ENCODE measurements at regions not wholly inside any gene's neighbourhood (a gene's known extent, or its start where the extent isn't known, plus 50 kb on each side); places are given as distances from the start of the nearest gene placed in this dataset.

DNA sequence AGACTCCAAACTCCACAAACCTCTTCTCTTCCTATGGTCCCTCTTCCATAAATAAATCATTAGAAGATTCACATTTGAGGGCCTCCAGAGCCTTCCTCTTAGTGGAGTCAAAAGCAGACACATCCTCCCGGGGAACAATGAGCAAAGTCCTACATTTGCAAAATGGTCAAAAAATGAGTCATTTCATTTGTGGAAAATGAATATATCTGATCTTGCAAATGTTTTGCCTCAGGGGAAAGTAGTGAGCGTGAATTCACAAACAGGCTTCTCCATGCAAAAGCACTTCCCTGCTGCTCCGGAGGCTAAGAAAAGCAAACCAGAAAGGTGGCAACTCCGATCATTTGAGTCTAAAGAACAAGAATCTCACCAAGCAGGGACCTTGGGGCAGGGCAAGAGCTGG is 86.7 kb upstream of the IQSEC1 start:
- no peaks in the 10 kb centered on the region for H3K4me1 ChIP-seq
- DNase-seq = no peak
- H3K9me3 ChIP-seq = peaks cover 0 to 15% (median 10%) of the 10 kb centered on the region in 3 donors
- H3K27me3 ChIP-seq = peaks cover 0 to 14% of the 10 kb centered on the region in 2 donors
- H3K36me3 ChIP-seq = no peaks in the 10 kb centered on the region
- H3K27ac ChIP-seq = no peak overlapping the region
- H3K4me3 ChIP-seq = no peak overlapping the region
- intact Hi-C loops (cut with DNase I; ENCODE audit: low total_unique reads) = no loop called here
- TF ChIP-seq, protein P1, sequence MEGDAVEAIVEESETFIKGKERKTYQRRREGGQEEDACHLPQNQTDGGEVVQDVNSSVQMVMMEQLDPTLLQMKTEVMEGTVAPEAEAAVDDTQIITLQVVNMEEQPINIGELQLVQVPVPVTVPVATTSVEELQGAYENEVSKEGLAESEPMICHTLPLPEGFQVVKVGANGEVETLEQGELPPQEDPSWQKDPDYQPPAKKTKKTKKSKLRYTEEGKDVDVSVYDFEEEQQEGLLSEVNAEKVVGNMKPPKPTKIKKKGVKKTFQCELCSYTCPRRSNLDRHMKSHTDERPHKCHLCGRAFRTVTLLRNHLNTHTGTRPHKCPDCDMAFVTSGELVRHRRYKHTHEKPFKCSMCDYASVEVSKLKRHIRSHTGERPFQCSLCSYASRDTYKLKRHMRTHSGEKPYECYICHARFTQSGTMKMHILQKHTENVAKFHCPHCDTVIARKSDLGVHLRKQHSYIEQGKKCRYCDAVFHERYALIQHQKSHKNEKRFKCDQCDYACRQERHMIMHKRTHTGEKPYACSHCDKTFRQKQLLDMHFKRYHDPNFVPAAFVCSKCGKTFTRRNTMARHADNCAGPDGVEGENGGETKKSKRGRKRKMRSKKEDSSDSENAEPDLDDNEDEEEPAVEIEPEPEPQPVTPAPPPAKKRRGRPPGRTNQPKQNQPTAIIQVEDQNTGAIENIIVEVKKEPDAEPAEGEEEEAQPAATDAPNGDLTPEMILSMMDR (IDR thresholded peaks at IDR 0.05) = no peak

DNA sequence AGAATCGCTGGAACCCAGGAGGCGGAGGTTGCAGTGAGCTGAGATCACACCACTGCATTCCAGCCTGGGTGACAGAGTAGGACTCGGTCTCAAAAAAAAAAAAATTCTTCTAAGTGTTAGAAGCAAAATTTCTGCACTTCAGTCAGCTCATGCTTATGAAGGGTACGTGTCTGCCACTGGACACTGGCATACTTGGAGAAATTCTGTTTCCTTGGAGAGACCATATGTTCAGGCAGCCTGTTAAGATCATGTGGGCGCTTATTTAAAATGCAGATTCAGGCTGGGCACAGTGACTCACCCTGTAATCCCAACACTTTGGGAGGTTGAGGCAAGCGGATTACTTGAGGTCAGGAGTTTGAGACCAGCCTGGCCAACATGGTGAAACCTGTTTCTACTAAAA is 85.6 kb upstream of the IQSEC1 start:
- intact Hi-C loops (cut with DNase I; ENCODE audit: low total_unique reads) = no loop called here
- Histone ChIP-seq H3K27ac (no peak overlapping the region), H3K4me3 (no peak overlapping the region), H3K4me1 (no peaks in the 10 kb centered on the region), H3K27me3 (peaks cover 0 to 9% of the 10 kb centered on the region in 2 donors), H3K9me3 (peaks cover 0 to 15% (median 10%) of the 10 kb centered on the region in 3 donors), H3K36me3 (no peaks in the 10 kb centered on the region)
- peak in 1 of 2 donors; percentile 12 for DNase-seq
- TF ChIP-seq, protein P1 (IDR thresholded peaks at IDR 0.05) = no peak

DNA sequence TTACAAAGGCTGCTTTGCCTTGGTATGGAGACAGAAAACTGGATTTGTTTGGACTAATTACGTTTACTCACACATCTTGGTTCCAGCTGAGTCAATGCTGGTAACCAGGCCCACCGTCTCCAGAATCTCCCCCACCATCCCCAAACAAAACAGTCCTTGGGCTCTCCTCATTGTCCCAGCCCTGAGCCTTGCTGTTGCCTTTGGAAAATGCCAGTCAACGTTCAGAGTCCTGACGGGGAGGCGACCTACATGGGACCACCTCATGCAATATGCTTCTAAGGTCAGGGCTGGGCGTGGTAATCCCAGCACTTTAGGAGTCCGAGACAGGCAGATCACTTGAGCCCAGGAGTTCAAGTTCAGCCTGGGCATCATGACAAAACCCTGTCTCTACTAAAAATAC is 85.2 kb upstream of the IQSEC1 start:
- Histone ChIP-seq H3K9me3 (peaks cover 0 to 15% (median 10%) of the 10 kb centered on the region in 3 donors), H3K27me3 (peaks cover 0 to 10% of the 10 kb centered on the region in 2 donors), H3K27ac (no peak overlapping the region), H3K4me3 (no peak overlapping the region), H3K36me3 (no peaks in the 10 kb centered on the region), H3K4me1 (no peaks in the 10 kb centered on the region)
- peak in 1 of 2 donors; percentile 38 for DNase-seq
- intact Hi-C loops (cut with DNase I; ENCODE audit: low total_unique reads) = no loop called here
- TF ChIP-seq, protein P1 (IDR thresholded peaks at IDR 0.05) = no peak

DNA sequence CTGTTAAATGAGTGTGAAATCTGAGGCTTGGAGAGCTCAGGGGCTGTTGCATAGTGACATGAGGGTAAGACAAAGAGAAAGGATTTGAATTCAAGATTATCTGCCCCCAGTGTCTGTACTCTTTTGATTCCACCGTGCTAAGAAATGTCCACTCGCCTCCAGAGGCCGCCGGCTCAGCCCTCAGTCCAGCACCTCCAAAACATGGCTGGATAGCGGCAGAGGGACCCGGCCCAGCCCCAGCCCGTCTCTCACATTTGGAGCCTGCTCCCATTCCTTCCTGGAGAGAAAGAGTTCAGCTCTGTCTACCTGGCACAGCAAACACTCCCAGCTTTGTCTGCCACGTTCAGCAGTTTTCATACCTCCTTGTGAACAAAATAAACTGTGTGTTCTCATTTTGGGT is 84.8 kb upstream of the IQSEC1 start:
- Histone ChIP-seq H3K36me3 (no peaks in the 10 kb centered on the region), H3K27ac (no peak overlapping the region), H3K9me3 (peaks cover 0 to 15% (median 10%) of the 10 kb centered on the region in 3 donors), H3K4me1 (no peaks in the 10 kb centered on the region), H3K4me3 (no peak overlapping the region), H3K27me3 (peaks cover 0 to 14% of the 10 kb centered on the region in 2 donors)
- intact Hi-C loops (cut with DNase I; ENCODE audit: low total_unique reads) = no loop called here
- TF ChIP-seq, protein P1 (IDR thresholded peaks at IDR 0.05) = no peak
- DNase-seq = peak in 1 of 2 donors; percentile 55

GRCh38 chr3:13152826-13153710 is 79.8 kb upstream of the IQSEC1 start:
- Histone ChIP-seq H3K4me1 (no peaks in the 10 kb centered on the region), H3K9me3 (peaks cover 0 to 15% (median 10%) of the 10 kb centered on the region in 3 donors), H3K27me3 (peaks cover 0 to 15% of the 10 kb centered on the region in 2 donors), H3K4me3 (no peak overlapping the region), H3K36me3 (no peaks in the 10 kb centered on the region), H3K27ac (no peak overlapping the region)
- DNase-seq = peak in 1 of 2 donors; percentile 60
- TF ChIP-seq, protein P1 (IDR thresholded peaks at IDR 0.05) = no peak
- intact Hi-C loops (cut with DNase I; ENCODE audit: low total_unique reads) = no loop called here

All from tibial artery (tissue), 4 donors.